ENCODE measurements at regions not wholly inside any gene's neighbourhood (a gene's known extent, or its start where the extent isn't known, plus 50 kb on each side); places are given as distances from the start of the nearest gene placed in this dataset.

DNA sequence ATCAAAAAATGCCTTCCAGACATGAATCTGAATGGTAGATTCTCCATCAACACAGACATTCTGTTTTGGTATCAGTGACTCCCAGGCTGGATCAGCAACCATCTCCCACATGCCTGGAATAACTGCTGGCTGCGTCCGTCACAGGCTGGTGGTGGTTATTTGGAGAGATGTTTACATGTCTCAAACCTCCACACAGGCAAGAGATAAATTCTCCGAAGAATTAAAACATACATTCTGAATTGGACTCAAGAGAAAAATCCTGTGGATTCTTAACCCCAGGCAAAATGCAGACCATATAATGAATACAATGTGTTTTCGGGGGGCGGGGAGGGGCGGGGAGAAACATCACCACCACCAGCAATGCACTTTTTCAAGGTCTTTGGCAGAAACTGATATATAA is 108.2 kb downstream of the THBS2 start:
- H2AFZ ChIP-seq (ENCODE audit: low read depth, low read length): no peak overlapping the region
- H3K27me3 ChIP-seq (ENCODE audit: insufficient read depth, low read length, poor library complexity): no peaks in the 10 kb centered on the region
- no peak overlapping the region for H3K4me2 ChIP-seq (ENCODE audit: insufficient read depth, low read length)
- H3K4me1 ChIP-seq (ENCODE audit: insufficient read depth, low read length): no peaks in the 10 kb centered on the region
- H3K27ac ChIP-seq (ENCODE audit: low read length): no peak overlapping the region
- TF ChIP-seq EZH2 (IDR thresholded peaks at IDR 0.05; ENCODE audit: borderline replicate concordance, low read depth, low read length, severe bottlenecking): no peak
- TF ChIP-seq, protein P1, sequence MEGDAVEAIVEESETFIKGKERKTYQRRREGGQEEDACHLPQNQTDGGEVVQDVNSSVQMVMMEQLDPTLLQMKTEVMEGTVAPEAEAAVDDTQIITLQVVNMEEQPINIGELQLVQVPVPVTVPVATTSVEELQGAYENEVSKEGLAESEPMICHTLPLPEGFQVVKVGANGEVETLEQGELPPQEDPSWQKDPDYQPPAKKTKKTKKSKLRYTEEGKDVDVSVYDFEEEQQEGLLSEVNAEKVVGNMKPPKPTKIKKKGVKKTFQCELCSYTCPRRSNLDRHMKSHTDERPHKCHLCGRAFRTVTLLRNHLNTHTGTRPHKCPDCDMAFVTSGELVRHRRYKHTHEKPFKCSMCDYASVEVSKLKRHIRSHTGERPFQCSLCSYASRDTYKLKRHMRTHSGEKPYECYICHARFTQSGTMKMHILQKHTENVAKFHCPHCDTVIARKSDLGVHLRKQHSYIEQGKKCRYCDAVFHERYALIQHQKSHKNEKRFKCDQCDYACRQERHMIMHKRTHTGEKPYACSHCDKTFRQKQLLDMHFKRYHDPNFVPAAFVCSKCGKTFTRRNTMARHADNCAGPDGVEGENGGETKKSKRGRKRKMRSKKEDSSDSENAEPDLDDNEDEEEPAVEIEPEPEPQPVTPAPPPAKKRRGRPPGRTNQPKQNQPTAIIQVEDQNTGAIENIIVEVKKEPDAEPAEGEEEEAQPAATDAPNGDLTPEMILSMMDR (IDR thresholded peaks at IDR 0.05; ENCODE audit: borderline replicate concordance, extremely low read depth, low read length, poor library complexity, severe bottlenecking): no peak
- no peak overlapping the region for H3K4me3 ChIP-seq (ENCODE audit: low read depth in 1 of 2, low read length in 2 of 2)
- H3K36me3 ChIP-seq (ENCODE audit: insufficient read depth, low read length): no peaks in the 10 kb centered on the region
- H4K20me1 ChIP-seq (ENCODE audit: insufficient read depth, low read length): no peaks in the 10 kb centered on the region
- H3K79me2 ChIP-seq (ENCODE audit: insufficient read depth, low read length): no peaks in the 10 kb centered on the region
- peaks cover 6% of the 10 kb centered on the region for H3K9me3 ChIP-seq (ENCODE audit: insufficient read depth, low read length, severe bottlenecking)
- no peak for DNase-seq
- H3K9ac ChIP-seq (ENCODE audit: low read depth, low read length): no peak overlapping the region
- no peak for ATAC-seq (ENCODE audit: insufficient read depth, low read depth)

DNA sequence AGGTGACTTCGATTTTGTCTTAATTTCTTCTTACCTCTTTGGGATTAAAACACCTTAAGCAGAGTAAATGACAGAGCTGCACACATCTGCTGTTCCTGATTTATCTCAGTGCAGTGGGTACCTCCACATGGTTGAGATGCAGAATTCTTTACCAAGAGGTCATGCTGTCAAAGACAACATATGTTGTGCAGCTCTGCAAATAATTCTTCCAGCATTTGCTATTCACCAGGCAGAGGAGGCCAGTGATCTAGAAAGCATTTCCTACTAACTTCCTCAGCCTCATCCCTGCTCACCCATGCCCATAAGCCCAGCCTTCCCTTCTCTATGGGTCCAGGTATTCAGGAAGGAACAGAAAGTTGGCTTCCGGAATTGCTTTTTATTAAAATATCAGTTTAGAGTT is 109.3 kb downstream of the THBS2 start:
- Histone ChIP-seq H3K79me2 (ENCODE audit: insufficient read depth, low read length) (no peaks in the 10 kb centered on the region), H3K27ac (ENCODE audit: low read length) (no peak overlapping the region), H3K4me1 (ENCODE audit: insufficient read depth, low read length) (no peaks in the 10 kb centered on the region), H3K27me3 (ENCODE audit: insufficient read depth, low read length, poor library complexity) (no peaks in the 10 kb centered on the region), H3K4me2 (ENCODE audit: insufficient read depth, low read length) (no peak overlapping the region), H2AFZ (ENCODE audit: low read depth, low read length) (no peak overlapping the region), H3K4me3 (ENCODE audit: low read depth in 1 of 2, low read length in 2 of 2) (no peak overlapping the region), H3K36me3 (ENCODE audit: insufficient read depth, low read length) (no peaks in the 10 kb centered on the region), H3K9me3 (ENCODE audit: insufficient read depth, low read length, severe bottlenecking) (no peaks in the 10 kb centered on the region), H3K9ac (ENCODE audit: low read depth, low read length) (no peak overlapping the region), H4K20me1 (ENCODE audit: insufficient read depth, low read length) (no peaks in the 10 kb centered on the region)
- no peak for DNase-seq
- no peak for ATAC-seq (ENCODE audit: insufficient read depth, low read depth)
- TF ChIP-seq, protein P1 (IDR thresholded peaks at IDR 0.05; ENCODE audit: borderline replicate concordance, extremely low read depth, low read length, poor library complexity, severe bottlenecking): no peak
- TF ChIP-seq EZH2 (IDR thresholded peaks at IDR 0.05; ENCODE audit: borderline replicate concordance, low read depth, low read length, severe bottlenecking): no peak

DNA sequence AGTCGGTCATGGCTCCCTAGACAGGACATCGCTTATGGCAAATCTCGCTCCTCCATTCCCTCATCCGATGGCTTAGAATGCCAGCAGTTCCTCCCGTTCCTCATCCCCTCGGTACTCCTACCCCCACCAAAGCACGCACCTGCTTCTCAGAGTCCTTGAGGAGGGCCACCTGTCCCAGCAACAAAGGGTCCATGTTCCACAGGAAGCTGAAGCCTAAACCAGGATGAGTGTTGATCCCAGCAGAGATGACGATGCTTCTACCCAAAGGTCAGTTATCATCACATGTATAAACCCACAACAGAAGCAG is 111.2 kb downstream of the THBS2 start:
- H2AFZ ChIP-seq (ENCODE audit: low read depth, low read length): no peak overlapping the region
- ATAC-seq (ENCODE audit: insufficient read depth, low read depth) (no peak), DNase-seq (no peak)
- no peak overlapping the region for H3K9ac ChIP-seq (ENCODE audit: low read depth, low read length)
- H3K27ac ChIP-seq (ENCODE audit: low read length): no peak overlapping the region
- no peaks in the 10 kb centered on the region for H3K9me3 ChIP-seq (ENCODE audit: insufficient read depth, low read length, severe bottlenecking)
- H3K79me2 ChIP-seq (ENCODE audit: insufficient read depth, low read length): no peaks in the 10 kb centered on the region
- H3K4me3 ChIP-seq (ENCODE audit: low read depth in 1 of 2, low read length in 2 of 2): no peak overlapping the region
- no peaks in the 10 kb centered on the region for H3K27me3 ChIP-seq (ENCODE audit: insufficient read depth, low read length, poor library complexity)
- H3K4me1 ChIP-seq (ENCODE audit: insufficient read depth, low read length): no peaks in the 10 kb centered on the region
- TF ChIP-seq, protein P1 (IDR thresholded peaks at IDR 0.05; ENCODE audit: borderline replicate concordance, extremely low read depth, low read length, poor library complexity, severe bottlenecking): no peak
- no peak for TF ChIP-seq EZH2 (IDR thresholded peaks at IDR 0.05; ENCODE audit: borderline replicate concordance, low read depth, low read length, severe bottlenecking)
- no peak overlapping the region for H3K4me2 ChIP-seq (ENCODE audit: insufficient read depth, low read length)
- H3K36me3 ChIP-seq (ENCODE audit: insufficient read depth, low read length): no peaks in the 10 kb centered on the region
- no peaks in the 10 kb centered on the region for H4K20me1 ChIP-seq (ENCODE audit: insufficient read depth, low read length)
